HCT116 (cell line): ENCODE measurements at regions not wholly inside any gene's neighbourhood (a gene's known extent, or its start where the extent isn't known, plus 50 kb on each side); places are given as distances from the start of the nearest gene placed in this dataset.

ENCODE experiments used
- POLR2AphosphoS5 ChIP-seq: IDR thresholded peaks from 2 replicates; pipeline ENCODE4 v1.6.1; 2011; ENCODE audit warnings: mild to moderate bottlenecking, low read depth, low read length, moderate library complexity
- RAD21 ChIP-seq: IDR thresholded peaks from 2 replicates; pipeline ENCODE4 v1.6.1; 2012; ENCODE audit warnings: low read depth, mild to moderate bottlenecking
- REST ChIP-seq: IDR thresholded peaks from 2 replicates; pipeline ENCODE4 v1.6.1; 2012; ENCODE audit warnings: low read depth
- ZNF274 ChIP-seq: fragments of 200-500 bp; sonication (Bioruptor generic); IDR thresholded peaks from 2 replicates; pipeline ENCODE4 v1.6.1; 2014; ENCODE audit warnings: mild to moderate bottlenecking, low read depth, low read length, inconsistent platforms
- TF ChIP-seq, protein P1 (sequence below): IDR thresholded peaks from 2 replicates; pipeline ENCODE4 v1.6.1; 2012
- TF ChIP-seq, protein P2 (sequence below), 3 experiments: fragments of 200-600 bp in 1 of 3; sonication (generic) in 1 of 3; IDR thresholded peaks in 2 of 3; conservative IDR thresholded peaks in 1 of 3; 2 replicates each; pipeline ENCODE4 v1.5.1; 2012 to 2017; ENCODE audit warnings: low read depth in 2 of 3, low read length in 2 of 3, antibody characterized with exemption in 1 of 3, borderline replicate concordance in 1 of 3, control low read depth in 1 of 3, mild to moderate bottlenecking in 1 of 3, mixed read lengths in 1 of 3, mixed run types in 1 of 3, moderate library complexity in 1 of 3; ENCODE audit not compliant: insufficient read depth in 1 of 3

DNA sequence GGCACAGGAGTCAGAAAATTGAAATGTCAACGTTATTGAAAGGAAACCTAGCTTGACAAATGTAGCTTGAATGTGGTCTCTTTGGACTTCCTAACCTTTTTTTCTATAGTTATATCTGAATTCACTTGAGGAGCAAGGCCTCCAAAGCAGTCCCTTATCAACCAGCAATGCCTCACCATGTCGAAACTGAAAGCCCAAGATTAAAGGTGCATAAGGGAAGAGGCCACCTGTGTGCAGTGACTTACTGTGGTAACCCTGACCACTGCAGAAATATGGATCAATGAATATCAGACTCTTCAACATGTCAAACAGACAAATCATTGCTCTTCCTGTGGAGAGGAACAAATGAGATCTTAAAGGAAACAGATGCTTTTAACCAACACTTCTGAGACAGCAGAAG is 95.0 kb upstream of the GIMD1 start:
- TF ChIP-seq, protein P1, sequence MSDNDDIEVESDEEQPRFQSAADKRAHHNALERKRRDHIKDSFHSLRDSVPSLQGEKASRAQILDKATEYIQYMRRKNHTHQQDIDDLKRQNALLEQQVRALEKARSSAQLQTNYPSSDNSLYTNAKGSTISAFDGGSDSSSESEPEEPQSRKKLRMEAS, result no peak
- TF ChIP-seq, protein P2, sequence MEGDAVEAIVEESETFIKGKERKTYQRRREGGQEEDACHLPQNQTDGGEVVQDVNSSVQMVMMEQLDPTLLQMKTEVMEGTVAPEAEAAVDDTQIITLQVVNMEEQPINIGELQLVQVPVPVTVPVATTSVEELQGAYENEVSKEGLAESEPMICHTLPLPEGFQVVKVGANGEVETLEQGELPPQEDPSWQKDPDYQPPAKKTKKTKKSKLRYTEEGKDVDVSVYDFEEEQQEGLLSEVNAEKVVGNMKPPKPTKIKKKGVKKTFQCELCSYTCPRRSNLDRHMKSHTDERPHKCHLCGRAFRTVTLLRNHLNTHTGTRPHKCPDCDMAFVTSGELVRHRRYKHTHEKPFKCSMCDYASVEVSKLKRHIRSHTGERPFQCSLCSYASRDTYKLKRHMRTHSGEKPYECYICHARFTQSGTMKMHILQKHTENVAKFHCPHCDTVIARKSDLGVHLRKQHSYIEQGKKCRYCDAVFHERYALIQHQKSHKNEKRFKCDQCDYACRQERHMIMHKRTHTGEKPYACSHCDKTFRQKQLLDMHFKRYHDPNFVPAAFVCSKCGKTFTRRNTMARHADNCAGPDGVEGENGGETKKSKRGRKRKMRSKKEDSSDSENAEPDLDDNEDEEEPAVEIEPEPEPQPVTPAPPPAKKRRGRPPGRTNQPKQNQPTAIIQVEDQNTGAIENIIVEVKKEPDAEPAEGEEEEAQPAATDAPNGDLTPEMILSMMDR (IDR thresholded peaks at IDR 0.05 in 2 of 3, conservative IDR thresholded peaks at IDR 0.05 in 1 of 3; ENCODE audit: borderline replicate concordance in 1 of 3, insufficient read depth in 1 of 3, low read depth in 2 of 3, low read length in 2 of 3), result no peak
- no peak for TF ChIP-seq ZNF274
- no peak for TF ChIP-seq POLR2AphosphoS5
- no peak for TF ChIP-seq RAD21
- TF ChIP-seq REST, result no peak
